ENCODE measurements at regions not wholly inside any gene's neighbourhood (a gene's known extent, or its start where the extent isn't known, plus 50 kb on each side); places are given as distances from the start of the nearest gene placed in this dataset.

GRCh38 chr18:47403317-47403716 is 151.9 kb upstream of the SKOR2 start:
- no peak for TF ChIP-seq EZH2phosphoT487 (IDR thresholded peaks at IDR 0.05; ENCODE audit: borderline replicate concordance, low read depth, low read length)
- no peak for TF ChIP-seq CTCF (conservative IDR thresholded peaks at IDR 0.05; ENCODE audit: low read length)
